Kidney epithelial cell (primary cell): ENCODE measurements at regions not wholly inside any gene's neighbourhood (a gene's known extent, or its start where the extent isn't known, plus 50 kb on each side); places are given as distances from the start of the nearest gene placed in this dataset.

Experiments used
- DNase-seq: peaks from one replicate; pipeline ENCODE4 v3.0.0-alpha.2; 2010; ENCODE audit warnings: low read depth
- H3K27me3 ChIP-seq: 2 replicates; pipeline ENCODE4 v1.6.0; 2011; ENCODE audit warnings: low read length; ENCODE audit not compliant: control insufficient read depth, insufficient read depth
- H3K36me3 ChIP-seq: 2 replicates; pipeline ENCODE4 v1.5.1; 2011; ENCODE audit warnings: low read length; ENCODE audit not compliant: control insufficient read depth, insufficient read depth
- H3K4me3 ChIP-seq: 2 replicates; pipeline ENCODE4 v1.5.1; 2011; ENCODE audit warnings: low read depth, mild to moderate bottlenecking, control low read depth, low read length
- TF ChIP-seq, protein P1 (sequence below): IDR thresholded peaks from 2 replicates; pipeline ENCODE4 v1.5.1; 2011; ENCODE audit warnings: mild to moderate bottlenecking, moderate library complexity, low read length, control low read depth, inconsistent platforms; ENCODE audit not compliant: insufficient read depth, poor library complexity, severe bottlenecking

DNA sequence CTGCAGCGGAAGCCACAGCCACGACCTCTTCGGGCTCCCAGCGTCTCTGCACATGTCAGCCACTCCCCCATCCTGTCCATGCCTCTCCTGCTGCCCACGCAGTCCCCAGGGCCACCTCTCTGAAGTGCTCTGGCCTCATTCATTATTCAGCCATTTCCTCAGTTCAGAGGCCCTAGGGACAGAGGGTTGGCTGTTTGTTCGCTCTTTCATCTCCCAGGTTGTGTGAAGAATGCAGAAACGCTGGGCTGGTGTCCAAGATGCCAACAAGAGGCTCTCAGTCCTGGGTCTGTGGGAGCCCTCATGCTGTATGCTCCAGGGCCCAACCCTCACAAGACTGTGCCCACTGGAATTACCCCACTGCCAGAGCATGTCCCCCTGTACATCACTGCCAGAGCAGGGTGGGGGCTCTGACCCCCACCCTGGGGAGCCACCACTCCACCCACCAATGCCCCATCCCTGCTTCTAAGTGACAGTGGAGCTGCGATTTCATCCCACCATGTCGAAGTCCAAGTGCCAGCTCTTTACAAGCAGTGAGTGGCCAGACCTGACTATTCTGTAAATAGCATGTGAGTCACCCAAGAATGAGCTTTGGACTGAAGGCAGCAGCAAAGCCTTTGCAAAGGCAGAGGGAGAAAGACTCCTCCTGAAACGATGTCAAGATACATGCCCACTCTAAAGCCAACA lies 209.6 kb downstream of the BUD13 start:
- H3K36me3 ChIP-seq, result no peaks in the 10 kb centered on the region
- DNase-seq, result no peak
- no peaks in the 10 kb centered on the region for H3K27me3 ChIP-seq
- TF ChIP-seq, protein P1, sequence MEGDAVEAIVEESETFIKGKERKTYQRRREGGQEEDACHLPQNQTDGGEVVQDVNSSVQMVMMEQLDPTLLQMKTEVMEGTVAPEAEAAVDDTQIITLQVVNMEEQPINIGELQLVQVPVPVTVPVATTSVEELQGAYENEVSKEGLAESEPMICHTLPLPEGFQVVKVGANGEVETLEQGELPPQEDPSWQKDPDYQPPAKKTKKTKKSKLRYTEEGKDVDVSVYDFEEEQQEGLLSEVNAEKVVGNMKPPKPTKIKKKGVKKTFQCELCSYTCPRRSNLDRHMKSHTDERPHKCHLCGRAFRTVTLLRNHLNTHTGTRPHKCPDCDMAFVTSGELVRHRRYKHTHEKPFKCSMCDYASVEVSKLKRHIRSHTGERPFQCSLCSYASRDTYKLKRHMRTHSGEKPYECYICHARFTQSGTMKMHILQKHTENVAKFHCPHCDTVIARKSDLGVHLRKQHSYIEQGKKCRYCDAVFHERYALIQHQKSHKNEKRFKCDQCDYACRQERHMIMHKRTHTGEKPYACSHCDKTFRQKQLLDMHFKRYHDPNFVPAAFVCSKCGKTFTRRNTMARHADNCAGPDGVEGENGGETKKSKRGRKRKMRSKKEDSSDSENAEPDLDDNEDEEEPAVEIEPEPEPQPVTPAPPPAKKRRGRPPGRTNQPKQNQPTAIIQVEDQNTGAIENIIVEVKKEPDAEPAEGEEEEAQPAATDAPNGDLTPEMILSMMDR, result no peak
- H3K4me3 ChIP-seq, result no peak overlapping the region

DNA sequence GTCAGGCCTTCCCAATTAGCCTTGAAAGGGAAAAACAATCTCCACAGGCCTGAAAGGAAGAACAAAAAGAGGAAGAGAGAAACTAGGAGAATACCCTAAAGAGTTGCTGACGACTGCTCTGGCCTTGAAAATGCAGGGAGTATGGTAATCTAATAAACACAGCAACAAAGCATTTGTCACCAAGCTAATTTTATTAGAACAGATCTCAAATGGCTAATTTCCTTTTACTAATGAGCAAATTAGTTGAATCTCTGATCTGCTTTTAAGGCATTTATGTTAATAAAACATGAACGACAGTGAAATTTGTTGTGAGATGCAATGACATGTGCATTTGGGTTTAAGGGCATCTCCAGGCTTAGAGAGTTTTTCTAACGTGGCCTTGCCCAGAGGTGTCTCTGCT lies 212.2 kb downstream of the BUD13 start:
- Histone ChIP-seq H3K36me3 (no peaks in the 10 kb centered on the region), H3K27me3 (no peaks in the 10 kb centered on the region), H3K4me3 (no peak overlapping the region)
- no peak for DNase-seq
- TF ChIP-seq, protein P1, result no peak

DNA sequence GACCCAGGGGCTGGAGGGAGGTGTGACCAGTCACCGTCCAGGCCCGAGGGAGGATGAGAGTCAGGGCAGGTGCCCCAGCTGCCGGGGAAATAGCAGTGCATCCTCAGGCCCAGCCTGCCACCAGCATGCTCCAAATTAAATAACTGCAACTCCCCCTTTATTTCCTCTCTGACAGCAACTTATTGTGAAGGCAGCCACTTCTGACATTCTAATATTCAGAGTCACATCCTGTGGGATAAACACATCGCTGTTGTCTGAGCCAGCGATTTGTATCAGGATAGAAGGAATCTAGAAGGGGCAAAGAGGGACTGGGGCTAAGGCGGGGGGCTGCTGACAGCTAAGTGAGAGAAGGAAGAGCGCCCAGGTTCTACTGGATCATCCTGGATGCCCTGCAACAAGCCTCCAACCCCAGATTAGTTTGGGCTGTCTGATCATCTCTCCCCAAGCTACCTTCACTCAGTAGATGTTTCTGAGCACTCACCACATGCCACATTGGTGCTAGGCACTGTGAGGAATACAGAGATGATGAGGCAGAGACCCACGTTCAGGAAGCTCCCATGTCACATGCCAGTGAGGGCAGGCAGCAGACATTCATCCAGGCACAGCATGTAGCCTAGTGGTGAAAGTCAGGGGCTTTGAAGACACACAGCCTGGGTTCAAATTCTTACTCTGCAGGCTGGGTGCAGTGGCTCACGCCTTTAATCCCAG lies 214.1 kb downstream of the BUD13 start:
- no peaks in the 10 kb centered on the region for H3K27me3 ChIP-seq

DNA sequence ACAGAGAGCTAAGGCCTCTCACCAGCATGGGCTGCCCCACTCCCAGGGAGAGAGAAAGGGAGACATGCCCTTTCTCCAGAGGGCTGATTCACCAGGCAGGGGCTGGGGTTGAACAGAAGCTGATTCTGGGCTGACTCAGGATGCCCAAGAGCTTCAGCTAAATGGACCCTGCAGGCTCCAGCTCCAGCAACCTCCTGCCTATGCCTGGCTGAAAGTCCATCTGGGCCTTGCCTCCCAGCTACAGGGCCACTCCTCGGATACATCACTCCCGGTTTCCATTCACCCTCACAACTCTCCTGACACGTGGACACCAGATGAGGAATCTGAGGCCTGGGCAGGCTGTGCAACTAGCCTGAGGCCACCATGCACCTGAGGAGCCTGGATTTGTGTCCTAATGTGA lies 215.5 kb downstream of the BUD13 start:
- H3K36me3 ChIP-seq, result no peaks in the 10 kb centered on the region
- DNase-seq, result no peak
- TF ChIP-seq, protein P1, result no peak
- no peak overlapping the region for H3K4me3 ChIP-seq
- no peaks in the 10 kb centered on the region for H3K27me3 ChIP-seq

More for the DNA sequence above, 214.1 kb downstream of the BUD13 start:
- Histone ChIP-seq H3K36me3 (no peaks in the 10 kb centered on the region), H3K4me3 (no peak overlapping the region)
- DNase-seq, result no peak
- TF ChIP-seq, protein P1, result no peak

DNA sequence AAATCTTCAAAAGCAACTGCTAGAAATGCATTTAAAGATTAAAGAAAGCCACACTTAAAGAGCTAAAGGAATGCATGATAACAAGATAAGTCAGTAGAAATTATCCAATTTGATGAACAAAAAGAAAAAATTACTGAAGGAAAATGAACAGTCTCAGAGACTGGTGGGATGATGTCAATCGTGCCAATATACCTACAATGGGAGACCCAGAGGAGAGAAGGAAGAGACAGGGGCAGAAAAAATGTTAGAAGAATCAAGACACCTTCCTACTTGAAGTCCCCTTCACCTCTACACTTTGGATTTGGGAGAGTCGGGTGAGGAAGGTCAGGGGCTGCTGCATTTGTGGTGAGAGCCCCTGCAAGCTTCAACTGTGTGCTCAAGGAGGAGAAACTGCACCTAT lies 216.3 kb downstream of the BUD13 start:
- no peak overlapping the region for H3K4me3 ChIP-seq
- no peak for DNase-seq
- H3K36me3 ChIP-seq, result no peaks in the 10 kb centered on the region
- TF ChIP-seq, protein P1, result no peak
- no peaks in the 10 kb centered on the region for H3K27me3 ChIP-seq
